ENCODE measurements at regions not wholly inside any gene's neighbourhood (a gene's known extent, or its start where the extent isn't known, plus 50 kb on each side); places are given as distances from the start of the nearest gene placed in this dataset.

DNA sequence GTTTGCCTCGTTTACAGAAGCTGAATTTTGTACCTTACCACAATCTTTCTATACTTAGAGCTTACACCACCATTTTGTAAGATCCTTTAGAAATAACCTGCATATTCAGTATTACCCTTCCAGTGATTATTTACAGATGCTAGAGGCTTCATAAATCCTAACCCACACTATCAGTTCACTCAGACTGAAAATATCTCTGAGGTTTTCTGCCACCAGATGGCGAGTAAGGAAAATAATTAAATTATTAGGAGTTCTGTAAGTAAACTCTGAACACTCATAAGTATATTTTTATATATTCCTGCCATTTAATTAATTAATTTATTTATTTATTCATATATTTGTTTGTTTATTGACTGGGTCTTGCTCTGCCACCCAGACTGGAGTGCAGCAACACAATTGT is 1635.2 kb downstream of the PLA2G4A start:
- H3K9ac ChIP-seq (ENCODE audit: low read length), result no peak overlapping the region
- no peak overlapping the region for H2BK12ac ChIP-seq (ENCODE audit: low read length)
- no peak overlapping the region for H3K18ac ChIP-seq (ENCODE audit: low read length)
- no peaks in the 10 kb centered on the region for H3K79me1 ChIP-seq (ENCODE audit: low read length)
- H3K23ac ChIP-seq (ENCODE audit: low read length), result no peak overlapping the region
- H2AK5ac ChIP-seq (ENCODE audit: low read length), result no peak overlapping the region
- H4K91ac ChIP-seq (ENCODE audit: low read depth, low read length), result no peak overlapping the region
- H4K8ac ChIP-seq (ENCODE audit: low read depth, low read length), result no peak overlapping the region
- no peak overlapping the region for H2BK5ac ChIP-seq (ENCODE audit: low read depth, low read length, poor library complexity)
- no peak overlapping the region for H2BK120ac ChIP-seq (ENCODE audit: insufficient read depth, low read length, poor library complexity)
- H3K79me2 ChIP-seq (ENCODE audit: control insufficient read depth, insufficient read depth, low read length, poor library complexity), result no peaks in the 10 kb centered on the region
- no peak overlapping the region for H3K4ac ChIP-seq (ENCODE audit: low read depth, low read length)
- no peaks in the 10 kb centered on the region for H3K27me3 ChIP-seq (ENCODE audit: insufficient read depth, low read length)
- H3K36me3 ChIP-seq (ENCODE audit: control insufficient read depth in 1 of 2, insufficient read depth in 2 of 2, low read length in 2 of 2), result no peaks in the 10 kb centered on the region
- no CpG with 5 or more reads among the region's 2 CpGs for WGBS (ENCODE audit: extremely low coverage, insufficient coverage, insufficient read length)
- no peak for DNase-seq
- H3K4me3 ChIP-seq (ENCODE audit: low read depth, low read length), result no peak overlapping the region
- H3K9me3 ChIP-seq (ENCODE audit: insufficient read depth, low read depth, low read length), result no peaks in the 10 kb centered on the region
- no peaks in the 10 kb centered on the region for H3K4me1 ChIP-seq (ENCODE audit: control insufficient read depth in 1 of 2, insufficient read depth in 2 of 2, low read length in 2 of 2)
- H3K4me2 ChIP-seq (ENCODE audit: low read length), result no peak overlapping the region
- H3K27ac ChIP-seq (ENCODE audit: low read depth, low read length), result no peak overlapping the region
- H2AFZ ChIP-seq (ENCODE audit: insufficient read depth, low read length, poor library complexity), result no peak overlapping the region
- no peak overlapping the region for H4K12ac ChIP-seq (ENCODE audit: low read depth, low read length)
- no peak overlapping the region for H3K14ac ChIP-seq (ENCODE audit: low read length)

DNA sequence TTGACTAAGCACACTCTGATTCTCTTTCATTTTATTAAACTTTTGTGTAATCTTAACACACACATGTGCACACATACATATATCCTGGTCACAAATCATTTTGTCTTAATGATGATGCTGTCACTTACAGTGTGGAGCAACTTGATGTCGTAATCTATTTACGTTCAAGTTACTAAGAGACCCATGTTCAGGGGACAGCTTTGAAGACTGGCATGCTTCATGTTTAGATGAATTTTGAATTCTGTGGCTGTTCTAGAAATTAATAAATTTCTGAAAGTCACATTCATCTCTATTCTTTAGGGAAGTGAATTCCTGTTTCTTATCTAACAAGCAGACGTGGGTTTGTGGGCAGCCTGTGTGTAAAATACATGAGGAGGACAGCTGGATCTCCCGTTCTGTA is 1637.8 kb downstream of the PLA2G4A start:
- H3K18ac ChIP-seq (ENCODE audit: low read length), result no peak overlapping the region
- no peaks in the 10 kb centered on the region for H3K36me3 ChIP-seq (ENCODE audit: control insufficient read depth in 1 of 2, insufficient read depth in 2 of 2, low read length in 2 of 2)
- no peak overlapping the region for H2BK12ac ChIP-seq (ENCODE audit: low read length)
- H2BK5ac ChIP-seq (ENCODE audit: low read depth, low read length, poor library complexity), result no peak overlapping the region
- no peak overlapping the region for H3K23ac ChIP-seq (ENCODE audit: low read length)
- H3K4ac ChIP-seq (ENCODE audit: low read depth, low read length), result no peak overlapping the region
- no peak overlapping the region for H3K9ac ChIP-seq (ENCODE audit: low read length)
- H2AFZ ChIP-seq (ENCODE audit: insufficient read depth, low read length, poor library complexity), result no peak overlapping the region
- DNase-seq, result no peak
- H3K4me3 ChIP-seq (ENCODE audit: low read depth, low read length), result no peak overlapping the region
- H3K27ac ChIP-seq (ENCODE audit: low read depth, low read length), result no peak overlapping the region
- WGBS (ENCODE audit: extremely low coverage, insufficient coverage, insufficient read length), result no CpG with 5 or more reads among the region's 4 CpGs
- H2AK5ac ChIP-seq (ENCODE audit: low read length), result no peak overlapping the region
- H4K8ac ChIP-seq (ENCODE audit: low read depth, low read length), result no peak overlapping the region
- H4K91ac ChIP-seq (ENCODE audit: low read depth, low read length), result no peak overlapping the region
- H3K27me3 ChIP-seq (ENCODE audit: insufficient read depth, low read length), result no peaks in the 10 kb centered on the region
- no peaks in the 10 kb centered on the region for H3K9me3 ChIP-seq (ENCODE audit: insufficient read depth, low read depth, low read length)
- no peak overlapping the region for H3K14ac ChIP-seq (ENCODE audit: low read length)
- no peak overlapping the region for H2BK120ac ChIP-seq (ENCODE audit: insufficient read depth, low read length, poor library complexity)
- no peak overlapping the region for H3K4me2 ChIP-seq (ENCODE audit: low read length)
- H3K79me2 ChIP-seq (ENCODE audit: control insufficient read depth, insufficient read depth, low read length, poor library complexity), result no peaks in the 10 kb centered on the region
- no peaks in the 10 kb centered on the region for H3K79me1 ChIP-seq (ENCODE audit: low read length)
- H4K12ac ChIP-seq (ENCODE audit: low read depth, low read length), result no peak overlapping the region
- H3K4me1 ChIP-seq (ENCODE audit: control insufficient read depth in 1 of 2, insufficient read depth in 2 of 2, low read length in 2 of 2), result no peaks in the 10 kb centered on the region

DNA sequence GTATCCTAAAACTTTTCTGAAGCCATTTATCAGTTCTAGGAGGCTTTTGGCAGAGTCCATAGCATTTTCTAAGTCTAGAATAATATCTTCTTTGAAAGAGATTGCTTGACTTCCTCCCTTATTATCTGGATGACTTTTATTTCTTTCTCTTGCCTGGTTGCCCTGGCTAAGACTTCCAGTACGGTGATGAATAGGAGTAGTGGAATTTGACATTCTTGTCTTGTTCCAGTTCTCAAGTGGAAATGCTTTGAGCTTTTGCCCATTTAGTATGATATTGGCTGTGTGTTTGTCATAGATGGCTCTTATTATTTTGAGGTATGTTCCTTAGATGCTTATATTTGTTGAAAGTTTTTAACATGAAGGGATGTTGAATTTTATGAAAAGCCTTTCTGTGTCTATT is 1647.9 kb downstream of the PLA2G4A start:
- Histone ChIP-seq H3K9ac (ENCODE audit: low read length) (no peak overlapping the region), H3K4me2 (ENCODE audit: low read length) (no peak overlapping the region), H2BK5ac (ENCODE audit: low read depth, low read length, poor library complexity) (no peak overlapping the region), H3K79me2 (ENCODE audit: control insufficient read depth, insufficient read depth, low read length, poor library complexity) (no peaks in the 10 kb centered on the region), H3K9me3 (ENCODE audit: insufficient read depth, low read depth, low read length) (no peaks in the 10 kb centered on the region), H4K12ac (ENCODE audit: low read depth, low read length) (no peak overlapping the region), H3K36me3 (ENCODE audit: control insufficient read depth in 1 of 2, insufficient read depth in 2 of 2, low read length in 2 of 2) (no peaks in the 10 kb centered on the region), H3K23ac (ENCODE audit: low read length) (no peak overlapping the region), H2AFZ (ENCODE audit: insufficient read depth, low read length, poor library complexity) (no peak overlapping the region), H2AK5ac (ENCODE audit: low read length) (no peak overlapping the region), H3K27ac (ENCODE audit: low read depth, low read length) (no peak overlapping the region), H4K91ac (ENCODE audit: low read depth, low read length) (no peak overlapping the region), H3K27me3 (ENCODE audit: insufficient read depth, low read length) (no peaks in the 10 kb centered on the region), H3K18ac (ENCODE audit: low read length) (no peak overlapping the region), H3K4me1 (ENCODE audit: control insufficient read depth in 1 of 2, insufficient read depth in 2 of 2, low read length in 2 of 2) (no peaks in the 10 kb centered on the region), H3K79me1 (ENCODE audit: low read length) (no peaks in the 10 kb centered on the region), H2BK120ac (ENCODE audit: insufficient read depth, low read length, poor library complexity) (no peak overlapping the region), H3K4me3 (ENCODE audit: low read depth, low read length) (no peak overlapping the region), H3K14ac (ENCODE audit: low read length) (no peak overlapping the region), H2BK12ac (ENCODE audit: low read length) (no peak overlapping the region), H4K8ac (ENCODE audit: low read depth, low read length) (no peak overlapping the region), H3K4ac (ENCODE audit: low read depth, low read length) (no peak overlapping the region)
- no CpG with 5 or more reads among the region's 1 CpG for WGBS (ENCODE audit: extremely low coverage, insufficient coverage, insufficient read length)
- no peak for DNase-seq

DNA sequence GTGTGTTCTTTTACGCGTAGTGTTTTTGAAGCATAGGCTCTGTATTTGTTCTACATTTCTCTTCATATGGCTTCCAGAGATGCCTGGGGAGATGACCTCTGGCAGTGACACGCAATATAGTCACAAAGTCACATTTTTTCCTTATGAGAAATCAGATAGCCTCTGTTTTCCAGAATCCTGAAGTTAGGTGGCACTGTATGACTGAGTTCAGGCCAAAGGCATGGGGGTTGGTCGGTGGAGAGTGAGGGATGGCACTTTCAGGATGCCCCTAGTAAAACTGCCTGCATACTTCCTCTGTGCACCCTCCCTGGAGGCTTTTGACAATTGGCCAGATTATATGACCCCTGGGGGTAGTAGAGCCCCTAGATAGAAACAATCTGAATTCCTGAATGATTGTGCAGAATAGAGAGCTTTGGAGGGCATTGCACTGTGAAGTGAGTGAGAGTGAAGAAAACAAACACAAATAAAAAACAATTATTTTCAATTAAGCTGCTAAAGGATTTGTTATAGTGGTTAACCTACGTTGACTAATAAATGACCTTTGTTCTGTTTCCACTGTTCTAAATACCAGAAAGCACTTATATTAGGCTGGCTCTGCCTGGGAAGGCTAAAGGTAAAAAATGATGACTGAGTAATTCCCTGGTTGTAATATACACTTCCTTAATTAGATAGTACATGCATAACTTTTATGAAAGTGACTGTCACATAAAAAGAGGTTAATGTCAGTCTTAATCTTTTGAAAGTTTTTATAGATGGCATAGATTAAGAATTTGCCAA is 1660.8 kb downstream of the PLA2G4A start:
- Histone ChIP-seq H3K14ac (ENCODE audit: low read length) (no peak overlapping the region), H3K9ac (ENCODE audit: low read length) (no peak overlapping the region), H3K23ac (ENCODE audit: low read length) (no peak overlapping the region), H3K4me3 (ENCODE audit: low read depth, low read length) (no peak overlapping the region), H4K12ac (ENCODE audit: low read depth, low read length) (no peak overlapping the region), H3K4me1 (ENCODE audit: control insufficient read depth in 1 of 2, insufficient read depth in 2 of 2, low read length in 2 of 2) (peaks cover 2 to 4% of the 10 kb centered on the region in 2 experiments), H3K27ac (ENCODE audit: low read depth, low read length) (no peak overlapping the region), H4K8ac (ENCODE audit: low read depth, low read length) (no peak overlapping the region), H2BK12ac (ENCODE audit: low read length) (no peak overlapping the region), H2AK5ac (ENCODE audit: low read length) (no peak overlapping the region), H2BK5ac (ENCODE audit: low read depth, low read length, poor library complexity) (no peak overlapping the region), H4K91ac (ENCODE audit: low read depth, low read length) (no peak overlapping the region), H3K79me2 (ENCODE audit: control insufficient read depth, insufficient read depth, low read length, poor library complexity) (no peaks in the 10 kb centered on the region), H2BK120ac (ENCODE audit: insufficient read depth, low read length, poor library complexity) (no peak overlapping the region), H3K79me1 (ENCODE audit: low read length) (no peaks in the 10 kb centered on the region), H3K27me3 (ENCODE audit: insufficient read depth, low read length) (no peaks in the 10 kb centered on the region), H3K4ac (ENCODE audit: low read depth, low read length) (no peak overlapping the region), H3K9me3 (ENCODE audit: insufficient read depth, low read depth, low read length) (no peaks in the 10 kb centered on the region), H3K4me2 (ENCODE audit: low read length) (peak overlapping the region; percentile 45), H3K36me3 (ENCODE audit: control insufficient read depth in 1 of 2, insufficient read depth in 2 of 2, low read length in 2 of 2) (no peaks in the 10 kb centered on the region), H2AFZ (ENCODE audit: insufficient read depth, low read length, poor library complexity) (no peak overlapping the region), H3K18ac (ENCODE audit: low read length) (no peak overlapping the region)
- no CpG with 5 or more reads among the region's 5 CpGs for WGBS (ENCODE audit: extremely low coverage, insufficient coverage, insufficient read length)
- peak; percentile 76 to 94 for DNase-seq

Data from trophoblast cell (in vitro differentiated cells and primary cell).